K562 (cell line): ENCODE measurements at regions not wholly inside any gene's neighbourhood (a gene's known extent, or its start where the extent isn't known, plus 50 kb on each side); places are given as distances from the start of the nearest gene placed in this dataset.

Source experiments
- ATAC-seq: fragments of 200-7000 bp; cut with Tn5 transposase; 3 replicates; pipeline ENCODE4 v1.9.1; 2020; ENCODE audit warnings: moderate library complexity
- BruUV-seq: library from RNA; stranded (reverse); fragments of 400-500 nt; replicated peaks from 2 replicates; lab custom pipeline; 2021; lab: Mats Ljungman, UMichigan
- CTCF ChIA-PET: fragments of 300-600 bp; formaldehyde crosslinking; extraction: SDS; loops from one replicate; lab custom pipeline; 2021; ENCODE audit warnings: low intra/inter-chr PET ratio; lab: Yijun Ruan, JAX
- POLR2A ChIA-PET: fragments of 300-600, 350-650 bp; sonication (Branson Sonifier 250); formaldehyde crosslinking; extraction: SDS; loops from one replicate; lab custom pipeline; 2021; ENCODE audit warnings: antibody characterized with exemption, inconsistent platforms; lab: Yijun Ruan, JAX
- DNase-seq, 4 experiments: peaks; one replicate each; pipeline versions ENCODE4 v3.0.0 to v3.0.0-alpha.2; 2011 to 2018; ENCODE audit warnings: low spot score in 3 of 4, mixed read lengths in 3 of 4; ENCODE audit errors: extremely low read depth in 1 of 4
- FAIRE-seq: peaks from 2 replicates; lab custom pipeline; 2011; peaks lifted over from hg19 to GRCh38; lab: Jason Lieb, UNC
- H2AFZ ChIP-seq: 2 replicates; pipeline ENCODE4 v1.6.0; 2011; ENCODE audit warnings: low read depth, low read length, control low read depth, inconsistent platforms
- H3K27ac ChIP-seq: fragments of 200-600 bp; 3 replicates; pipeline ENCODE4 v1.8.0; 2011; ENCODE audit warnings: low read depth, mild to moderate bottlenecking, control low read depth, inconsistent platforms, low read length, moderate library complexity, mixed read lengths; ENCODE audit errors: extremely low read depth
- H3K27me3 ChIP-seq, 2 experiments: fragments of 300-600 bp in 1 of 2; 2 replicates in 1 of 2; 3 replicates in 1 of 2; pipeline versions ENCODE4 v1.6.0 to v1.8.0; 2011; ENCODE audit warnings: inconsistent platforms in 2 of 2, low read length in 2 of 2, mild to moderate bottlenecking in 1 of 2, mixed read lengths in 1 of 2, moderate library complexity in 1 of 2; ENCODE audit not compliant: control insufficient read depth in 2 of 2, insufficient read depth in 2 of 2
- H3K36me3 ChIP-seq: fragments of 300-600 bp; 3 replicates; pipeline ENCODE4 v1.8.0; 2011; ENCODE audit warnings: mild to moderate bottlenecking, low read length, inconsistent platforms; ENCODE audit not compliant: control insufficient read depth, insufficient read depth
- H3K4me1 ChIP-seq, 2 experiments: fragments of 200-600 bp in 1 of 2; replicated peaks in 1 of 2; 2 replicates in 1 of 2; 3 replicates in 1 of 2; pipeline versions ENCODE4 v1.5.1 to v1.8.0; 2011; ENCODE audit warnings: inconsistent platforms in 2 of 2, low read length in 2 of 2, mild to moderate bottlenecking in 1 of 2, mixed read lengths in 1 of 2, moderate library complexity in 1 of 2; ENCODE audit not compliant: control insufficient read depth in 2 of 2, insufficient read depth in 2 of 2
- H3K4me2 ChIP-seq: 2 replicates; pipeline ENCODE4 v1.6.1; 2011; ENCODE audit warnings: low read length, control low read depth, inconsistent platforms, mixed read lengths; ENCODE audit not compliant: insufficient read depth
- H3K4me3 ChIP-seq: fragments of 200-600 bp; sonication (generic), shearing (Covaris generic); 2 replicates; pipeline ENCODE4 v1.5.1; 2016; ENCODE audit warnings: control low read depth, inconsistent platforms
- H3K79me2 ChIP-seq: fragments of 200-600 bp; 3 replicates; pipeline ENCODE4 v1.8.0; 2011; ENCODE audit warnings: low read length, inconsistent platforms; ENCODE audit not compliant: control insufficient read depth, insufficient read depth
- H3K9ac ChIP-seq, 2 experiments: 2 replicates each; pipeline versions ENCODE4 v1.6.0 to v1.6.1; 2011; ENCODE audit warnings: low read depth in 2 of 2, low read length in 2 of 2, control low read depth in 1 of 2, inconsistent platforms in 1 of 2, mild to moderate bottlenecking in 1 of 2, mixed read lengths in 1 of 2; ENCODE audit not compliant: insufficient read depth in 1 of 2
- H3K9me1 ChIP-seq: one replicate; pipeline ENCODE4 v1.6.0; 2011; ENCODE audit warnings: inconsistent platforms, mild to moderate bottlenecking, low read length, moderate library complexity; ENCODE audit not compliant: control insufficient read depth, insufficient read depth
- H3K9me3 ChIP-seq: replicated peaks from 2 replicates; pipeline ENCODE4 v1.5.1; 2011; ENCODE audit warnings: low read depth, low read length, inconsistent platforms; ENCODE audit not compliant: control insufficient read depth, insufficient read depth
- H4K20me1 ChIP-seq: replicated peaks from 2 replicates; pipeline ENCODE4 v1.6.1; 2011; ENCODE audit warnings: low read length, inconsistent platforms, mixed read lengths; ENCODE audit not compliant: control insufficient read depth, insufficient read depth
- BACH1 ChIP-seq: fragments of 200-800 bp; sonication (Bioruptor generic); IDR thresholded peaks from 2 replicates; pipeline ENCODE4 v1.6.1; 2016; ENCODE audit warnings: missing genetic modification characterization, missing compliant biosample characterization
- FOSL1 ChIP-seq: fragments of 200-800 bp; sonication (Bioruptor generic); conservative IDR thresholded peaks from 2 replicates; pipeline ENCODE4 v1.6.1; 2016; ENCODE audit warnings: missing genetic modification characterization, missing compliant biosample characterization
- PRPF4 ChIP-seq: fragments of 200-400 bp; formaldehyde crosslinking; IDR thresholded peaks from one replicate; pipeline ENCODE4 v1.6.1; 2017; ENCODE audit warnings: low read length, low read depth, mild to moderate bottlenecking; ENCODE audit not compliant: insufficient read depth, poor library complexity, severe bottlenecking
- RNF2 ChIP-seq: sonication (generic); IDR thresholded peaks from 2 replicates; pipeline ENCODE4 v1.6.1; 2016
- SREBF2 ChIP-seq: sonication (generic); formaldehyde crosslinking; IDR thresholded peaks from 2 replicates; pipeline ENCODE4 v1.4.0; 2020; ENCODE audit warnings: mild to moderate bottlenecking, missing genetic modification reagents
- ZFP36 ChIP-seq: fragments of 150-350 bp; IDR thresholded peaks from 2 replicates; pipeline ENCODE4 v1.6.1; 2018; ENCODE audit warnings: low read length, low read depth; ENCODE audit not compliant: partially characterized antibody
- WGBS: fragments of 100-300 bp; shearing (Covaris generic); methylation state at CpG from one replicate; pipeline ENCODE4 v1.1.6; 2016; ENCODE audit warnings: low coverage, mixed read lengths; ENCODE audit not compliant: insufficient coverage; ENCODE audit errors: missing lambda C conversion rate; 5-methylcytosine and 5-hydroxymethylcytosine counted together
- in situ Hi-C: fragments of 300-500 bp; cut with MboI; formaldehyde crosslinking; loops from 4 replicates; pipeline ENCODE4 v1.15.0; 2018; ENCODE audit warnings: inconsistent platforms, mixed read lengths
- intact Hi-C: fragments of 100-400 bp; cut with micrococcal nuclease; formaldehyde crosslinking; loops from 2 replicates; pipeline ENCODE4 v1.14.2; 2022
- TF ChIP-seq, protein P1 (sequence below): fragments of 450-650 bp; conservative IDR thresholded peaks from 2 replicates; pipeline ENCODE4 v1.6.1; 2016; ENCODE audit warnings: missing genetic modification characterization, low read depth, mild to moderate bottlenecking, control low read depth, missing compliant biosample characterization

GRCh38 chr1:244347942-244348341 lies 103.8 kb downstream of the ADSS2 start (continued):
- TF ChIP-seq, protein P1, sequence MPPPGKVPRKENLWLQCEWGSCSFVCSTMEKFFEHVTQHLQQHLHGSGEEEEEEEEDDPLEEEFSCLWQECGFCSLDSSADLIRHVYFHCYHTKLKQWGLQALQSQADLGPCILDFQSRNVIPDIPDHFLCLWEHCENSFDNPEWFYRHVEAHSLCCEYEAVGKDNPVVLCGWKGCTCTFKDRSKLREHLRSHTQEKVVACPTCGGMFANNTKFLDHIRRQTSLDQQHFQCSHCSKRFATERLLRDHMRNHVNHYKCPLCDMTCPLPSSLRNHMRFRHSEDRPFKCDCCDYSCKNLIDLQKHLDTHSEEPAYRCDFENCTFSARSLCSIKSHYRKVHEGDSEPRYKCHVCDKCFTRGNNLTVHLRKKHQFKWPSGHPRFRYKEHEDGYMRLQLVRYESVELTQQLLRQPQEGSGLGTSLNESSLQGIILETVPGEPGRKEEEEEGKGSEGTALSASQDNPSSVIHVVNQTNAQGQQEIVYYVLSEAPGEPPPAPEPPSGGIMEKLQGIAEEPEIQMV (tag): no peak
- TF ChIP-seq PRPF4: no peak

- no peaks in the 10 kb centered on the region; the same call in 1 of the 2 replicates for H3K9me3 ChIP-seq
- H3K4me2 ChIP-seq: no peak overlapping the region
- H3K9ac ChIP-seq: no peak overlapping the region
- H2AFZ ChIP-seq: no peak overlapping the region
- intact Hi-C loops (no loop called here), in situ Hi-C loops (no loop called here)
- H3K36me3 ChIP-seq: no peaks in the 10 kb centered on the region
- H3K4me3 ChIP-seq: no peak overlapping the region
- DNase-seq (no peak), FAIRE-seq (no peak), ATAC-seq (no peak)
- ChIA-PET POLR2A (interaction anchor here (0.6 kb wide), 1 partner anchor 18 kb away, joined by 3 read pairs; no protein-coding TSS in a partner anchor), CTCF (no interaction called here)
- H3K27me3 ChIP-seq: no peaks in the 10 kb centered on the region
- 81% methylated on average over 8 of the region's 8 CpGs for WGBS
- H3K4me1 ChIP-seq: peaks cover 32 to 54% of the 10 kb centered on the region in 2 experiments
- BruUV-seq: no TSS peak
- no peak for TF ChIP-seq RNF2
- TF ChIP-seq ZFP36: no peak
- TF ChIP-seq BACH1 (tag): no peak
- TF ChIP-seq FOSL1 (tag): peak; percentile 34; the same call in 1 of the 2 replicates
- TF ChIP-seq SREBF2 (CRISPR knock-in tag): no peak
- H4K20me1 ChIP-seq: no peaks in the 10 kb centered on the region
- H3K79me2 ChIP-seq: no peaks in the 10 kb centered on the region
- no peaks in the 10 kb centered on the region for H3K9me1 ChIP-seq
- no peak overlapping the region for H3K27ac ChIP-seq
Measured at GRCh38 chr1:244349103-244349531, 102.6 kb downstream of the ADSS2 start.
